ENCODE measurements at regions not wholly inside any gene's neighbourhood (a gene's known extent, or its start where the extent isn't known, plus 50 kb on each side); places are given as distances from the start of the nearest gene placed in this dataset.
A peak's percentile ranks its signal among the peaks of the same experiment; 100 is the strongest.
"Not testable (repeated sequence)": the region's sequence is repeated elsewhere in the genome, so short reads cannot be mapped to it uniquely, and the experiment has no call there.

GRCh38 chr6:27049863-27050781 is 197.4 kb upstream of the PRSS16 start:
- DNase-seq: no peak

GRCh38 chr6:27052082-27052730 is 195.3 kb upstream of the PRSS16 start:
- DNase-seq: not testable (repeated sequence)

DNA sequence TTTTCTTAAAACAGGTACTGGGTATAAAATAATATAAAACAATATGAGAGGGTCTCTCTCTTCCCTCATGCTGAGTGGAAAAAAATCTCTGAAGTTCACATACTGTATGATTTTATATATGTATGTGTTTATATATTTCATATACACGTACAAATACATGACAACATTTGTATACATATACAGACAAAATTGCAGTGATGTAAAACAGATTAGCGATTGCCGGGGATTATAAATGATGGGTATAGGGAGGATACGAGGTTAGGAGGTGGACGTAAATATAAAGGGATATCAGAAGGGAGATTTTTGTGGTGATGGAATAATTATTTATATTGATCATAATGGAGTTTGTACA is 194.8 kb upstream of the PRSS16 start:
- DNase-seq: no peak

- no peak for DNase-seq
These were observed 193.8 kb upstream of the PRSS16 start for GRCh38 chr6:27053738-27054137.

- no peak for DNase-seq
These were observed 190.9 kb upstream of the PRSS16 start for GRCh38 chr6:27056615-27057014.

GRCh38 chr6:27059621-27060425 is 187.7 kb upstream of the PRSS16 start:
- peak in 1 of 51 donors; percentile 0 for DNase-seq

DNA sequence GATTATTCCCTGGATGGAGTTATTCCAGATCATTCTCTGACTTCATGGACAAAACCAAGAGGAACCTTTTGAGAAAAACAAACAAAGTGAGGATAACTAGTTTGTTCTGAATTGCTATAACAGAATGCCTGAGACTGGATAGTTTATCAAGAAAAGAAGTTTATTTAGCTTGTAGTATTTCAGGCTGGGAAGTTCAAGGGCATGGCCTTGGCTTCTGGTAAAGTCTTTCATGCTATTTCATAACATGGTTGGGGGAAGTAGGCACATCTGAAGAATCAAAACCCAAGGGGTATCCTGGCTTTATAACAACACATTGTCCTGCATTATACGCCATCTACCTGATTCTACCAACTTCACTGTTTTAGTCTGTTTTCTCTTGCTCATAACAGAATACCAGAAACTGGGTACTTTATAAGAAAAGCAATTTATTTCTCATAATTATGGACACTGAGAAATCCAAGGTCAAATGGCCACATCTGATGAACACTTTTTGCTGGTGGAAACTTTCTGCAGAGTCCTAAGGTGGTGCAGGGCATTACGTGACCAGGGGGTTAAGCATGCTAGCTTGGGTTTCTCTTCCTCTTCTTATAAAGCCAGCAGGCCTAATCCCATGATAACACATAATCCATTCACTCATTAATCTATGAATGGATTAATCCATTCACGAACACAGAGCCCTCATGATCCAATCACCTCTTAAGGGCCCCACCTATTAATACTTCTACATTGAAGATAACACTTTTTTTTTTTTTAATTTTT is 186.1 kb upstream of the PRSS16 start:
- no peak for DNase-seq

DNA sequence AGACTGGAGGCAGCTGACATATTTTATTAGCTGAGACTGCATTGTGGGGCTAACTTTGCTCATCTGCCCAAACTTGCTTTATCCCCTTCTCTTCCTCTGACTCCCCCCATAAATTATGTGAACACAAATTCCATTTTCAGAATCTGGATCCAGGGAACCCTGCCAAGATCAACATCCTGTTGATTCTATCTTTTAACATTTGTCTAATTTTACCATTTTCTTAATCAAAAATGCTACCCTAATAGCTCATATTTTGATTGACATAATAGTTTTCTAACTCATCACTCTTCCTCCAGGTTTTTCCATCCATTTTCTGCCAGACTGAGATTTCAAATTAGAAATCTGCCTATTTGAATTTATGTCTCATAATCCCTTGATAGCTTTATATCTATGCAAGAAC is 184.7 kb upstream of the PRSS16 start:
- no peak for DNase-seq

DNA sequence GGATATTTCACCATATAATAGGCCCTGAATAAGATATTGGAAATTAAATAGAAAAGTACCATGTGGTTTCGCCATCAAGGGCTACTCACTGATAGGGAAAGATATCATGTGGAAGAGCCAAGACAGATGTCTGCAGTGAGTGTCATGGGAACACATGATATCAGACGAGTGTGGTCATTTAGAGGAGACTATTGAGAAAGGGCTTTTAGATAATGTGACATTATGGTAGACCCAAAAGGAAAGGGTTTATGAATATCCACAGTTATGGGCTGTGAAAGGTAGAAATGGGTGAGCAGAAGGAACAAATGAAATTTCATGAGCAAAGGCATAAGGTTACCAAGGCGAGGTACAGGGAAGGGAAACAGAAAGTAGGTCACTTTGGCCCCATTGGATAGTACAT is 182.3 kb upstream of the PRSS16 start:
- no peak for DNase-seq

DNA sequence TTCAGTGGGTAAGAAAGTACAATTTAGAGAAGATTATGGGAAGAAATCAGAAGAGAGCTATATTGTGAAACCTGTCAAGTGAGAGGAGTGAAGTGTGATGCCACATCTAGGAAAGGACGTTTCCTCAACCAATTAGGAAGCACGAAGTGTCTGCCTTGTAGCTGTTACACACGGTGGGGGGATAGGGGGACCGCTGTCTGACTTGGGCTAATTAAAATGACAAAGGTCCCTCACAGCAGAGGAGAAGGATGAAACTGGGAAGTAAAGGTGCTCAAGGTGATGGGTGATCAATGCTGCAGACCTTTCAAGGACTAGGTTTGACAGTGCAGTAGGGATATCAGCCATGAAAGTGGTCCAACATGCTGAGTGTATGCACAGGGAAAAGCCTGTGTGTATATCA is 181.1 kb upstream of the PRSS16 start:
- peak in 3 of 51 donors; percentile 1 to 3 (median 1) for DNase-seq

- DNase-seq: peak in 1 of 51 donors; percentile 0
These were observed 180.7 kb upstream of the PRSS16 start for GRCh38 chr6:27066802-27067201.

GRCh38 chr6:27073441-27073840 is 174.1 kb upstream of the PRSS16 start:
- DNase-seq: no peak

- DNase-seq: no peak
These were observed 171.4 kb upstream of the PRSS16 start for GRCh38 chr6:27076116-27076515.

- peak in 23 of 51 donors; percentile 1 to 74 (median 30) for DNase-seq
These were observed 168.7 kb upstream of the PRSS16 start for GRCh38 chr6:27078734-27079357.

GRCh38 chr6:27081188-27081587 is 166.3 kb upstream of the PRSS16 start:
- no peak for DNase-seq

GRCh38 chr6:27081931-27082330 is 165.6 kb upstream of the PRSS16 start:
- no peak for DNase-seq

DNA sequence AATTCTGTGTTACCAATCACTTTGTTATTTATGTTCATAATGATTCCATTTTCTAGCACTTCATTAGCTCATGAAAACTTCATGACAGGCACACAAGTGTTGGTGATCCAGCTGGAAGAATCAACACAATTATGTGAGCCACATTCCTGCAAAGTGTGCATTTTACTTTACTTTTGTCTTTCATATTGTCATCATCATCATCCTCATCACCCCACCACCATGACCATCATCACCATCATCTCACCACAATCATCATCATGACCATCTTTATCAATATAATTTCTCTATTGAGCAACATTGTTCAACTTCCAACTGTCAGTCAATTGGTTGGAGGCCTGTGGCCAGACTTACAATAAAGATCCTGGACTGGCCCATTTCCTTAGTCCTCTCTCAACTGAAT is 159.4 kb upstream of the PRSS16 start:
- DNase-seq: no peak

DNA sequence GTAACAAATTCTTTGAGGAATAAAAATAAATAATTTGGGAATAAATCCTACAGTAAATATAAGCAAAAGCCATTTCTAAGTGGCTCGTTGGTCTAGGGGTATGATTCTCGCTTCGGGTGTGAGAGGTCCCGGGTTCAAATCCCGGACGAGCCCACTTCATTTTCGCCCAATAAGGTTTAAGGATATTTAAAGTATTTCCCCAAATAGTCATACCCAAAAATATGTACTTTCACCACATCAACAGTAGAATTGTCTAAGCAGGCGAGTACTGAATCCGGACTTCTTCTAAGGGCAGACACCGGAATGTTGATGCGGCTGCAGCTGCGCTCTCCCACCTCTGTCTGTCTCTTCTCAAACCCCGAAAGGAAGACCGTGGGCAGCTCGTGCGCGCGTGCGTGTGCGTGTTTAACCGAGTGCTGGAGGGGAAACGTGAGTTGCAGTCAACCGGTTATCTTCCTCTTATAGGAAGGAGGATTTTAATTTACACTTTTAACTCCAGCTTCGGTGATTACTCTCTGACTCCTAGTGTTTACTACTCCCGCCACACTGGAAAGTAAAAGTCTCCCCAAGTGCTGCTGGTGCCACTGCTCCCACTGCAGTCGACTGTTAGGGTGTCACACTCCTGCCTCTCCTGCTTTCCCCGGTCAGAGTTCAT is 155.7 kb upstream of the PRSS16 start:
- DNase-seq: peak in 1 of 51 donors; percentile 2

GRCh38 chr6:27092316-27092692 is 155.2 kb upstream of the PRSS16 start:
- no peak for DNase-seq

- no peak for DNase-seq
These were observed 151.6 kb upstream of the PRSS16 start for GRCh38 chr6:27095914-27096313.
